ENCODE measurements at regions not wholly inside any gene's neighbourhood (a gene's known extent, or its start where the extent isn't known, plus 50 kb on each side); places are given as distances from the start of the nearest gene placed in this dataset.
"Not testable (repeated sequence)": the region's sequence is repeated elsewhere in the genome, so short reads cannot be mapped to it uniquely, and the experiment has no call there.

DNA sequence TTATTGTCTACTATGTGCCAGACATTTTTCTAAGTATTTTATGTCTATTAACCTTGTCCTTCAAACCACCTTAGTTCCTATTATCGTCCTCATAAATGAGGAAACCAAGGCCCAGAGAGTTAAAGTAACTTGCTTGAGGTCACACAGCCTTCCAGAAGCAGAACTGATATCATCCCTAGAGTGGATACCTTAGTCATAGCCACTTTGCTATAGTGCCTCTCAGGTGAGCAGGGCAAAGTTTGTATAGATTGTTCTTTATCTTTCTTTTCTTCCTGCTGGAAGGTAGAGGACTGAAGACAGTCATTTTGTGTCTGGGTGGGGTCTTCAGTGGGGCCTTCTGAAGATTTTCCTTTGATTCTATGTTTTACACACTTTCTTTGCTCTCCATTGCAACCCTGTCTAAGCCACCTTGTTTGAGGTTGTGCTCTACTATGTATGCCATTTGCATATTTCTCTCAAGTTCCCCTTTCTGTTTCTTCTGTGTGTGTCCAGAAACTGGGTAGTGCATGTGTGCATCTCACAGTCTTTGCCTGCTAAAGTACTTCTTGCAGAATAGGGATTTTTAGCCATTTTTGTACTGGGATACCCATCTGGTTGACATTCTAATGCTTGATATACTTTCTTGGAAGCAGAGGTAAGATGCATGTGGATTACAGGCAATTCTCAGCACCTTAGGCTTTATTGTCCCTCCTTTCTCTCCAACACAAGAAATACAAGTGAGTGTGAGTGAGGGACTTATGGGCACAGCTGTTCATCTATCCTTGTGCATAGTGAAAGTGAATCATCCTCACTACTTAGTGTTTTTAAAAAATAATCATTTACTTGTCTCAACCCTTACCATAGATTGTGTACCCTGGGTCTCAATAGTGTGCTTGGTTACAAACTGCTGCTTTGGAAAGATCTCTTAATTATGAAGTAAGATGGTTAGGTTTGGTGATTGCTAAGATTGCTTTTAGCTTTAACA lies 207.6 kb upstream of the HMCN1 start:
- H4K20me1 ChIP-seq (ENCODE audit: insufficient read depth, low read length): no peaks in the 10 kb centered on the region
- H3K36me3 ChIP-seq (ENCODE audit: insufficient read depth, low read length): no peaks in the 10 kb centered on the region
- H3K4me3 ChIP-seq (ENCODE audit: low read depth, low read length, poor library complexity, severe bottlenecking): peak overlapping the region; percentile 25
- H3K4me1 ChIP-seq (ENCODE audit: insufficient read depth, low read length, severe bottlenecking): peaks cover 26% of the 10 kb centered on the region
- H3K9me3 ChIP-seq (ENCODE audit: low read length): no peaks in the 10 kb centered on the region
- no peak overlapping the region for H2AFZ ChIP-seq (ENCODE audit: low read length)
- TF ChIP-seq, protein P1, sequence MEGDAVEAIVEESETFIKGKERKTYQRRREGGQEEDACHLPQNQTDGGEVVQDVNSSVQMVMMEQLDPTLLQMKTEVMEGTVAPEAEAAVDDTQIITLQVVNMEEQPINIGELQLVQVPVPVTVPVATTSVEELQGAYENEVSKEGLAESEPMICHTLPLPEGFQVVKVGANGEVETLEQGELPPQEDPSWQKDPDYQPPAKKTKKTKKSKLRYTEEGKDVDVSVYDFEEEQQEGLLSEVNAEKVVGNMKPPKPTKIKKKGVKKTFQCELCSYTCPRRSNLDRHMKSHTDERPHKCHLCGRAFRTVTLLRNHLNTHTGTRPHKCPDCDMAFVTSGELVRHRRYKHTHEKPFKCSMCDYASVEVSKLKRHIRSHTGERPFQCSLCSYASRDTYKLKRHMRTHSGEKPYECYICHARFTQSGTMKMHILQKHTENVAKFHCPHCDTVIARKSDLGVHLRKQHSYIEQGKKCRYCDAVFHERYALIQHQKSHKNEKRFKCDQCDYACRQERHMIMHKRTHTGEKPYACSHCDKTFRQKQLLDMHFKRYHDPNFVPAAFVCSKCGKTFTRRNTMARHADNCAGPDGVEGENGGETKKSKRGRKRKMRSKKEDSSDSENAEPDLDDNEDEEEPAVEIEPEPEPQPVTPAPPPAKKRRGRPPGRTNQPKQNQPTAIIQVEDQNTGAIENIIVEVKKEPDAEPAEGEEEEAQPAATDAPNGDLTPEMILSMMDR (IDR thresholded peaks at IDR 0.05; ENCODE audit: low read length): no peak
- no peak for TF ChIP-seq EZH2 (IDR thresholded peaks at IDR 0.05; ENCODE audit: borderline replicate concordance, low read length)
- H3K79me2 ChIP-seq (ENCODE audit: insufficient read depth, low read length): no peaks in the 10 kb centered on the region
- peak overlapping the region; percentile 54 for H3K27ac ChIP-seq (ENCODE audit: low read depth, low read length, poor library complexity, severe bottlenecking)
- H3K27me3 ChIP-seq (ENCODE audit: insufficient read depth, low read length): no peaks in the 10 kb centered on the region
- no peaks in the 10 kb centered on the region for H3K9me2 ChIP-seq (ENCODE audit: low read depth, low read length)
- no peak overlapping the region; the same call in 1 of the 2 replicates for H3K9ac ChIP-seq (ENCODE audit: low read length)
- H3K4me2 ChIP-seq (ENCODE audit: low read length): peak overlapping the region; percentile 43; the same call in 1 of the 2 replicates
- no peaks in the 10 kb centered on the region for H3F3A ChIP-seq (ENCODE audit: insufficient read depth, low read length)

DNA sequence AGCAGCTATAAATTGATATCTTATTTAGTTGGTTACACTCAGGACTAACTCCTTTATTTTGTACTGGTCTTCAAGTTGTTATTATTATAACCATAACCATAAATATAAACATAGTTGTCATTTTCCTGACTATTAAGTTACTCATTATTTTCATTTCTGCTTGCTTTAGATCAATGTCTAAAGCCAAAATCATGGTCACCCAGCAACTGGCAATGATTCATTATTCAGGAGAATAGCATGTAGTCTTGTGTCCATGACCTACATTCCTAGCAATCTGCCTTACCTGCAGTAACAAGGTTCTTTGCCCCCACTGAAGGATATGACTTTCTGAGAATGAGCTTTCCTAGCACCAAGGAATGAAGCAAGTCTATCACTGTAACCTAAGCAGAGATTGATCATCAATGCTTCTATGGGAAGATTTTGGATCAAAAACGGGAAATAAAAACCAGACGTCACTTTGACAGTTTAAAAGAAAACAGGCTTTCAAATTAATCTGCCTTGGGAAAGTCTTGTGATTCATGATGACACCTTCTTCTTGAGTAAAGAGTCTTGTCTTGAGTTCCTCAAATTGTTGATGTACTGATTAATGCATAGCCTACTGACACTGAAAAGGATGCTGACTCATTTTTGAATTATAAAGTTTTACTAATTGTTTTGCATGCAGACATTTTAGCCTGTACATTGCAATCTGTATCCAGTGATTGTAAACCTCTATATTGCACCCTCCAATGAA lies 203.3 kb upstream of the IVNS1ABP start:
- H3K4me3 ChIP-seq (ENCODE audit: low read depth, low read length, poor library complexity, severe bottlenecking): no peak overlapping the region
- no peaks in the 10 kb centered on the region for H4K20me1 ChIP-seq (ENCODE audit: insufficient read depth, low read length)
- TF ChIP-seq, protein P1 (IDR thresholded peaks at IDR 0.05; ENCODE audit: low read length): no peak
- TF ChIP-seq EZH2 (IDR thresholded peaks at IDR 0.05; ENCODE audit: borderline replicate concordance, low read length): no peak
- no peaks in the 10 kb centered on the region for H3K36me3 ChIP-seq (ENCODE audit: insufficient read depth, low read length)
- H3K4me2 ChIP-seq (ENCODE audit: low read length): no peak overlapping the region
- no peak overlapping the region for H3K27ac ChIP-seq (ENCODE audit: low read depth, low read length, poor library complexity, severe bottlenecking)
- H3F3A ChIP-seq (ENCODE audit: insufficient read depth, low read length): no peaks in the 10 kb centered on the region
- H3K27me3 ChIP-seq (ENCODE audit: insufficient read depth, low read length): no peaks in the 10 kb centered on the region
- no peak overlapping the region for H2AFZ ChIP-seq (ENCODE audit: low read length)
- no peaks in the 10 kb centered on the region for H3K79me2 ChIP-seq (ENCODE audit: insufficient read depth, low read length)
- no peak overlapping the region for H3K9ac ChIP-seq (ENCODE audit: low read length)
- no peaks in the 10 kb centered on the region for H3K9me2 ChIP-seq (ENCODE audit: low read depth, low read length)
- no peaks in the 10 kb centered on the region for H3K4me1 ChIP-seq (ENCODE audit: insufficient read depth, low read length, severe bottlenecking)
- H3K9me3 ChIP-seq (ENCODE audit: low read length): peaks cover 20% of the 10 kb centered on the region

DNA sequence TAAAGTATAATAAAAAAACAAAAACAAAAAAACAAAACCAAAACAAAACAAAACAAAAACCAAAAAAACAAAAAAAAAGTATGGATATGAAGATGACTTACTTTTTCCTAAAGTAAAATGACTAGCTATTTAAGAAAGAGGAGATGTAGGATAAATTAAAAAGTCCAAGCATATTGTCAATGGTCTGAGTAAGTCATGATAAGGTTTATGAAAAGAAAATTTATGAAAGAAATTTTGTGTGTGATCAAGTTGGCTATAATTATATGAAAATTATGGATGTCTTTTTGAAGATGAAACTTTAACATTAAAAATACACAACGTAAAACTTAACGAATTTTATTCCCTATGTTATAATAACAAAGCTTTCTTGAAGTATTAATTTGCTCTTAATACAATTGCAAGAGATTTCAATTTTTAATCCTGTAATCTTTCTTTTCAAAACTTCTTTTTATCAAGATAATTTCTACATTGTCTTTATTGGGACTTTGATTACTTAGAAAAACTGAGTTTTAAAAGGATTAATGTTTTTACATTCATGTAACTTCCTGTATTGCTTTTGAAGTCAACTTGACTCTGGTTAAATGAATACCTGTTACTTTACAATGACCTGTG lies 200.9 kb upstream of the IVNS1ABP start:
- H3K4me3 ChIP-seq (ENCODE audit: low read depth, low read length, poor library complexity, severe bottlenecking): no peak overlapping the region
- no peak for TF ChIP-seq EZH2 (IDR thresholded peaks at IDR 0.05; ENCODE audit: borderline replicate concordance, low read length)
- TF ChIP-seq, protein P1 (IDR thresholded peaks at IDR 0.05; ENCODE audit: low read length): no peak
- H3F3A ChIP-seq (ENCODE audit: insufficient read depth, low read length): no peaks in the 10 kb centered on the region
- no peaks in the 10 kb centered on the region for H4K20me1 ChIP-seq (ENCODE audit: insufficient read depth, low read length)
- no peaks in the 10 kb centered on the region for H3K9me2 ChIP-seq (ENCODE audit: low read depth, low read length)
- no peaks in the 10 kb centered on the region for H3K4me1 ChIP-seq (ENCODE audit: insufficient read depth, low read length, severe bottlenecking)
- H3K27ac ChIP-seq (ENCODE audit: low read depth, low read length, poor library complexity, severe bottlenecking): no peak overlapping the region
- no peak overlapping the region for H2AFZ ChIP-seq (ENCODE audit: low read length)
- peaks cover 20% of the 10 kb centered on the region for H3K9me3 ChIP-seq (ENCODE audit: low read length)
- no peaks in the 10 kb centered on the region for H3K27me3 ChIP-seq (ENCODE audit: insufficient read depth, low read length)
- no peak overlapping the region for H3K4me2 ChIP-seq (ENCODE audit: low read length)
- H3K9ac ChIP-seq (ENCODE audit: low read length): no peak overlapping the region
- H3K79me2 ChIP-seq (ENCODE audit: insufficient read depth, low read length): no peaks in the 10 kb centered on the region
- H3K36me3 ChIP-seq (ENCODE audit: insufficient read depth, low read length): no peaks in the 10 kb centered on the region

DNA sequence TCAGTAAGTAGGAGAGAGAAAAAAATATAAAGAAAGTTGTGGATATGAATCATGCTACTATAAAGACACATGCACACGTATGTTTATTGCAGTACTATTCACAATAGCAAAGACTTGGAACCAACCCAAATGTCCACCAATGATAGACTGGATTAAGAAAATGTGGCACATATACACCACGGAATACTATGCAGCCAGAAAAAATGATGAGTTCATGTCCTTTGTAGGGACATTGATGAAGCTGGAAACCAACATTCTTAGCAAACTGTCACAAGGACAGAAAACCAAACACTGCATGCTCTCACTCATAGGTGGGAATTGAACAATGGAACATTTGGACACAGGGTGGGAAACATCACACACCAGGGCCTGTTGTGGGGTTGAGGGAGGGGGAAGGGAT lies 200.3 kb upstream of the IVNS1ABP start:
- not testable (repeated sequence) for H3K4me1 ChIP-seq (ENCODE audit: insufficient read depth, low read length, severe bottlenecking); H3K9ac ChIP-seq (ENCODE audit: low read length); H3K4me3 ChIP-seq (ENCODE audit: low read depth, low read length, poor library complexity, severe bottlenecking); H4K20me1 ChIP-seq (ENCODE audit: insufficient read depth, low read length); H3K36me3 ChIP-seq (ENCODE audit: insufficient read depth, low read length); H3K79me2 ChIP-seq (ENCODE audit: insufficient read depth, low read length); H3K9me2 ChIP-seq (ENCODE audit: low read depth, low read length); H3K4me2 ChIP-seq (ENCODE audit: low read length); H3F3A ChIP-seq (ENCODE audit: insufficient read depth, low read length); H2AFZ ChIP-seq (ENCODE audit: low read length); H3K27me3 ChIP-seq (ENCODE audit: insufficient read depth, low read length); H3K27ac ChIP-seq (ENCODE audit: low read depth, low read length, poor library complexity, severe bottlenecking)
- H3K9me3 ChIP-seq (ENCODE audit: low read length): peaks cover 20% of the 10 kb centered on the region
